Endothelial cell of umbilical vein (primary cell): ENCODE measurements at regions not wholly inside any gene's neighbourhood (a gene's known extent, or its start where the extent isn't known, plus 50 kb on each side); places are given as distances from the start of the nearest gene placed in this dataset.

ENCODE experiments used
- BruUV-seq: library from RNA; stranded (reverse); fragments of 400-500 nt; replicated peaks from 2 replicates; lab custom pipeline; 2021; lab: Mats Ljungman, UMichigan
- CTCF ChIA-PET: fragments of 300-600, 350-600 bp; sonication (Branson Sonifier 250); formaldehyde crosslinking; loops from one replicate; lab custom pipeline; 2021; ENCODE audit warnings: antibody characterized with exemption, inconsistent platforms; lab: Charles Lee
- POLR2A ChIA-PET: fragments of 300-600, 350-600 bp; sonication (Branson Sonifier 250); formaldehyde crosslinking; loops from one replicate; lab custom pipeline; 2021; ENCODE audit warnings: antibody characterized with exemption, inconsistent platforms; lab: Charles Lee
- DNase-seq: peaks from one replicate; pipeline ENCODE4 v3.0.0-alpha.2; 2011; ENCODE audit warnings: low read depth, low spot score
- FAIRE-seq: peaks from 2 replicates; lab custom pipeline; 2011; peaks lifted over from hg19 to GRCh38; lab: Jason Lieb, UNC
- H2AFZ ChIP-seq: 2 replicates; pipeline ENCODE4 v1.6.0; 2012; ENCODE audit warnings: low read depth, low read length, control low read depth, inconsistent platforms
- H3K27ac ChIP-seq: 2 replicates; pipeline ENCODE4 v1.5.1; 2011; ENCODE audit warnings: low read depth, mild to moderate bottlenecking, control low read depth, low read length, moderate library complexity; ENCODE audit not compliant: insufficient read depth
- H3K27me3 ChIP-seq, 2 experiments: 2 replicates each; pipeline versions ENCODE4 v1.6.0 to v1.6.1; 2011; ENCODE audit warnings: low read length in 2 of 2, mixed read lengths in 1 of 2; ENCODE audit not compliant: control insufficient read depth in 2 of 2, insufficient read depth in 2 of 2
- H3K36me3 ChIP-seq, 2 experiments: 2 replicates in 1 of 2; 3 replicates in 1 of 2; pipeline ENCODE4 v1.5.1; 2011; ENCODE audit warnings: low read length in 2 of 2, mild to moderate bottlenecking in 1 of 2, moderate library complexity in 1 of 2; ENCODE audit not compliant: control insufficient read depth in 2 of 2, insufficient read depth in 2 of 2; ENCODE audit errors: extremely low read depth in 1 of 2
- H3K4me1 ChIP-seq: 3 replicates; pipeline ENCODE4 v1.5.1; 2011; ENCODE audit warnings: mild to moderate bottlenecking, low read length; ENCODE audit not compliant: control insufficient read depth, insufficient read depth; ENCODE audit errors: extremely low read depth
- H3K4me2 ChIP-seq: 2 replicates; pipeline ENCODE4 v1.6.1; 2011; ENCODE audit warnings: low read length, control low read depth, mixed read lengths; ENCODE audit not compliant: insufficient read depth
- H3K4me3 ChIP-seq, 3 experiments: fragments of 200-600 bp in 1 of 3; sonication (generic), shearing (Covaris generic) in 1 of 3; replicated peaks in 1 of 3; 2 replicates each; pipeline ENCODE4 v1.5.1; 2011 to 2016; ENCODE audit warnings: control low read depth in 3 of 3, low read length in 3 of 3, mild to moderate bottlenecking in 2 of 3, inconsistent platforms in 1 of 3, low read depth in 1 of 3, moderate library complexity in 1 of 3; ENCODE audit not compliant: insufficient read depth in 1 of 3
- H3K79me2 ChIP-seq: 2 replicates; pipeline ENCODE4 v1.6.0; 2012; ENCODE audit warnings: low read length, inconsistent platforms; ENCODE audit not compliant: control insufficient read depth, insufficient read depth
- H3K9ac ChIP-seq: replicated peaks from 2 replicates; pipeline ENCODE3; 2011; ENCODE audit warnings: low read length, control low read depth; ENCODE audit not compliant: insufficient read depth; ENCODE audit errors: extremely low read depth
- H3K9me1 ChIP-seq: replicated peaks from 3 replicates; pipeline ENCODE4 v1.6.0; 2011; ENCODE audit warnings: mild to moderate bottlenecking, low read length; ENCODE audit not compliant: control insufficient read depth, insufficient read depth; ENCODE audit errors: extremely low read depth
- H3K9me3 ChIP-seq: replicated peaks from 2 replicates; pipeline ENCODE4 v1.5.1; 2012; ENCODE audit warnings: low read length, inconsistent platforms; ENCODE audit not compliant: control insufficient read depth, insufficient read depth
- H4K20me1 ChIP-seq: replicated peaks from 2 replicates; pipeline ENCODE3; 2011; ENCODE audit warnings: mild to moderate bottlenecking, low read length; ENCODE audit not compliant: control insufficient read depth, insufficient read depth; ENCODE audit errors: extremely low read depth
- CTCF ChIP-seq, 2 donors: IDR thresholded peaks; 1 replicate in 1 of 2; 2 replicates in 1 of 2; pipeline ENCODE4 v1.5.1; 2011; ENCODE audit warnings: low read length in 2 of 2, mild to moderate bottlenecking in 2 of 2, moderate library complexity in 2 of 2, control low read depth in 1 of 2, inconsistent platforms in 1 of 2, low read depth in 1 of 2; ENCODE audit not compliant: insufficient read depth in 1 of 2; ENCODE audit errors: extremely low read depth in 1 of 2
- MAX ChIP-seq: IDR thresholded peaks from 2 replicates; pipeline ENCODE4 v1.6.1; 2011; ENCODE audit not compliant: insufficient read depth, insufficient read length
- MYC ChIP-seq: IDR thresholded peaks from one replicate; pipeline ENCODE4 v1.6.1; 2011; ENCODE audit warnings: mild to moderate bottlenecking, low read depth, low read length
- dilution Hi-C: fragments of 300-500 bp; cut with MboI; formaldehyde crosslinking; loops from one replicate; pipeline ENCODE4 v1.15.0; 2019; ENCODE audit warnings: low sequenced_read_pairs; ENCODE audit not compliant: extremely low pct_ligation_motif_present
- intact Hi-C: fragments of 100-400 bp; cut with micrococcal nuclease; formaldehyde crosslinking; loops from one replicate; pipeline ENCODE4 v1.10.0; 2022

GRCh38 chr18:73842795-73843394 is 304.7 kb downstream of the FBXO15 start:
- H3K79me2 ChIP-seq, result no peaks in the 10 kb centered on the region
- no peak overlapping the region for H3K4me3 ChIP-seq
- peak; percentile 33 for FAIRE-seq
- H3K27me3 ChIP-seq, result no peaks in the 10 kb centered on the region
- H3K9ac ChIP-seq, result no peak overlapping the region
- no peaks in the 10 kb centered on the region for H4K20me1 ChIP-seq
- BruUV-seq, result no TSS peak
- dilution Hi-C loops (no loop called here), intact Hi-C loops (loop anchor here (1.0 kb wide), 1 partner anchor 1081 kb away; no protein-coding TSS in a partner anchor)
- H3K4me1 ChIP-seq, result no peaks in the 10 kb centered on the region
- ChIA-PET CTCF (interaction anchor here (0.6 to 1.0 kb wide), 2 partner anchors 10 to 1080 kb away, joined by 3 to 6 read pairs; no protein-coding TSS in a partner anchor), POLR2A (no interaction called here)
- no peaks in the 10 kb centered on the region for H3K9me1 ChIP-seq
- no peak overlapping the region for H3K27ac ChIP-seq
- no peak overlapping the region for H2AFZ ChIP-seq
- DNase-seq, result no peak
- TF ChIP-seq CTCF (IDR thresholded peaks at IDR 0.05; ENCODE audit: extremely low read depth in 1 of 2, insufficient read depth in 1 of 2, low read depth in 1 of 2, low read length in 2 of 2) (peak; percentile 61 to 63), MYC (no peak)
- H3K36me3 ChIP-seq, result no peaks in the 10 kb centered on the region
- H3K9me3 ChIP-seq, result no peaks in the 10 kb centered on the region
- H3K4me2 ChIP-seq, result no peak overlapping the region

GRCh38 chr18:73841661-73842060 is 306.0 kb downstream of the FBXO15 start:
- H3K36me3 ChIP-seq, result no peaks in the 10 kb centered on the region
- H3K9me3 ChIP-seq, result no peaks in the 10 kb centered on the region
- H3K9me1 ChIP-seq, result no peaks in the 10 kb centered on the region
- CTCF ChIA-PET, result no interaction called here
- H3K4me3 ChIP-seq, result no peak overlapping the region
- no peak overlapping the region for H3K27ac ChIP-seq
- no peak for DNase-seq
- intact Hi-C loops, result loop anchor here (1.0 kb wide), 1 partner anchor 1079 kb away; no protein-coding TSS in a partner anchor
- no peak overlapping the region for H3K9ac ChIP-seq
- POLR2A ChIA-PET, result no interaction called here
- H3K4me2 ChIP-seq, result no peak overlapping the region
- H3K27me3 ChIP-seq, result no peaks in the 10 kb centered on the region
- TF ChIP-seq MAX, result no peak
- no peaks in the 10 kb centered on the region for H3K79me2 ChIP-seq
- H2AFZ ChIP-seq, result no peak overlapping the region
- no peaks in the 10 kb centered on the region for H3K4me1 ChIP-seq
- no TSS peak for BruUV-seq
- H4K20me1 ChIP-seq, result no peaks in the 10 kb centered on the region
- dilution Hi-C loops, result no loop called here
- no peak for FAIRE-seq
